NCI-H2107 treated with DMSO at 0.1 percent for 48 hours (cell line): ENCODE measurements at regions not wholly inside any gene's neighbourhood (a gene's known extent, or its start where the extent isn't known, plus 50 kb on each side); places are given as distances from the start of the nearest gene placed in this dataset.

Source experiments
- DNase-seq: peaks from one replicate; lab custom pipeline; 2025; ENCODE audit not compliant: unreplicated experiment; lab: John Stamatoyannopoulos, UW

- DNase-seq: no peak
These were observed 155.1 kb upstream of the RAI14 start for GRCh38 chr5:34501016-34501415.

DNA sequence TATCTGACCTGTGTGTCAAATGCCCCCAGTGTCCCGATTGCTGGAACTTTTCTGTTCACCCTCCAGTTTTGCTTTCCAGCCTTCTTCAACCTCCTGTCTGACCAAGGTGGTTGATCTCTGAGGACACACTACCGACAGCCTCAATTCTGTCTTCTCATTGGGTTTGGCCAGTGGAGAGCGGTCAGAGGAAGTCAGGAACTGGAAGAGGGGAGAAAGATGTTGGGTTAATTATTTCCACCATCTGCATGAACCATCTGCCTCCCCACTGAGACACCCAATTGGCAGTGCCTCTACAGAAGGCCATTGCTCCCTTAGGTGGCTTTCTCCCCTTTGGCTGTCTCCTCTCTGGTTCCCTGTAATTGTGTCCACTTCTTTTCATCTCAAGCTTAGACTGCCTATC, 154.3 kb upstream of the RAI14 start:
- no peak for DNase-seq

DNA sequence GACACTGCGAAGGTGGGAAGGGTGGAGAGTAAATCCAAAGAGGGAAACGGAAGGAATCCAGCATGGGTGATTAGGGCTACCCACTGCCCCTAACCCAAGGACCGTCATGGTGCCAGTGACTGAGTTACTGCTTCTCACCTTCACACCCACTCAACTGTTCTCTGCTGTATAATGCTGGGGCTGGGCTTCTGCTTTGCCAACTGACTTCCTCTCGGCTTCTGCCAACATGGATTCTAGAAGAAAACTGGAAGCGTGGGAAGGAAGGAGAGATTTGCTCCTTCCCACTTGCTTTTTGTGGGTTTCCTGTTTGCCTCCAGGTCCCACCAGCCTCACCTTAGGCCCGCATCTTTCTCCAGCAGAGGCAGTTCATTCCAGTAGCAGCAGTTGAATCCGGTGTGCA, 153.5 kb upstream of the RAI14 start:
- no peak for DNase-seq

- no peak for DNase-seq
These were observed 152.5 kb upstream of the RAI14 start for GRCh38 chr5:34503379-34504253.

DNA sequence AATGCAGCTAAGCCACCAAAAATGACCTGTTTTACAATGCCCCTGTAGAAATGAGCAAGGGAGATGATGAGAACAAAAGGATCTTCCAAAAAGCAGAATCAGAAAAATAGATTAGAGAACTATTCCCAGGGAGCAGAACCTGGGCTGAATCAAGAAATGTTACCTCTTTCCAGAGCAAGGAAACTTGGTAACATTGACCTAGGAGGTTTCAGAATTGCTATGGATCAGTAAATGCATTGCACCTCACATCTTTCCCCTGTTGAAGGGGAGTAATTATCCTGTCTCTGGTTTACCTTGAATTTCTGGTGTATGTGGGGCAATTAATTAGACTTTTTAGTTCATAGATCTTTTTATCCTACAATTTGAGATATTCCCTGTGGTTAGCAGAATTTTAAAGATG, 151.2 kb upstream of the RAI14 start:
- DNase-seq: no peak

GRCh38 chr5:34505731-34506130, 150.4 kb upstream of the RAI14 start:
- DNase-seq: no peak

- no peak for DNase-seq
These were observed 148.2 kb upstream of the RAI14 start for GRCh38 chr5:34507933-34508332.

GRCh38 chr5:34509392-34509791, 146.7 kb upstream of the RAI14 start:
- no peak for DNase-seq

- DNase-seq: no peak
These were observed 146.1 kb upstream of the RAI14 start for GRCh38 chr5:34510002-34510401.

DNA sequence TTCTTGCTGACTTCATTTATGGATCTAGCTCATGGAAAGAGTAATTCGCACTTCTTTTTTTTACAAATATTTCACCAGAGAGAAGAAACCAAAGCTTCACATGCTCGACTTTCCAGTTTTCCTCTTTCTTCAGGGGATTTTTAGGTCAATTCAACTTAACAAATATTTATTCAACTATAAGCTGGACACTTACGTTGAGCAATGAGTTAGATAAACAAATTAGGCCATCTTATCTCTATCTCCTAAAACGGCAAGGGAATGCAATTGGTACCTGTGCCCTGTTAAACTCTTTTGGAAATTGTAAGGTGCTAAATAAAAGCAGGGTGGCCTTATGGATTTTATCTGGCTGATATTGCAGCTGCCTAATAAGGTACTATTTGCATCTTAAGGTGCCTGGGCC, 145.1 kb upstream of the RAI14 start:
- DNase-seq: no peak

- no peak for DNase-seq
These were observed 144.6 kb upstream of the RAI14 start for GRCh38 chr5:34511481-34511880.

- no peak for DNase-seq
These were observed 144.2 kb upstream of the RAI14 start for GRCh38 chr5:34511915-34512314.

- no peak for DNase-seq
These were observed 140.0 kb upstream of the RAI14 start for GRCh38 chr5:34516166-34516565.

DNA sequence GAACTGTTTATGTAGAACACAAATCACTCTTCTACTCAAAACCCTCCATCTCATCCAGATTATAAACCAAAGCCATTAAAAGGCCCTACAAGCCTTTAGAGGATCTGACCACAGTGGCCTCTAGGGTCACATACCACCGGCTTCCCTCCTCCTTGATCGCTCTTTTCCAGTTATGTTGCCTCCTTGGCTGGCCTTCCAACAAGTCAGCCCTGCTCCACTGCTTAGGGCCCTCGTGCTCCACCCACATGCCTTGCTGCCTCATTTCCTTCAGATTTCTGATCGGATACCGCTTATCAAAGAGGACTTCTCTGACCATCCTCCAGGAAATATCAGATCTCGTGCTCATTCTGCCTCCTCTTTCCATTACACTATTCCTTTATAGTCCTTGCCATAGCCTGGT, 139.4 kb upstream of the RAI14 start:
- no peak for DNase-seq

- DNase-seq: no peak
These were observed 138.9 kb upstream of the RAI14 start for GRCh38 chr5:34517249-34517648.

DNA sequence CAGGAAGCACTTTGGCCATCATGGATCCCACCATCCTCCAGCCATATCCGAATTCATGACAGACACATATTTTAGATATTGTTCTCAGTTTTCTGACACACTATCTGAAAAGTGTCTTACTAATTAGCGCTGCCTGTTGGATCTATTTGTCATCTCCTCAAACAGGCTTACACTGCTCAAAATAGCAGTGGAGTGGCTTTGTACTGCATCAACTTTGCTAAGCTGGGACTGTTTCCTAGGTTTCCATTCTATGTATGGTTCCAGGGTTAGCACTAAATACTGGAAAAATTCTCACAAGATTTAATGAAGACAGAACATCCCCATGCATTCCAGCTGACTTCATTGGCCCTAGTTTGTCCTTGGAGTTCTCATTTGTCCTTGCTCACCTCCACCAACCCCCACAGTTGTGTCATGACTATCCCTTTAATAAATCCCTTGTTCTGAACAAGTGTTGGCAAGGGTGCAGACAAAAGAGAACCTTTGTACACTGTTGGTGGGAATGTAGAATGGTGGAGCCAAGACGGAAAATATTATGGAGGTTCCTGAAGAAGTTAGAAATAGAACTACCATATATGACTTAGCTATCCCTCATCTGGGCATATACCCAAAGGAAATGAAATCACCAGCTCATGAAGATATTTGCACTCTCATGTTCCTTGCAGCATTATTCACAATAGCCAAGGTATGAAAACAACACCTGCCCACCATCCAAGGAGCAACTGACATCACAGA, 136.5 kb upstream of the RAI14 start:
- DNase-seq: no peak

GRCh38 chr5:34521628-34522290, 134.4 kb upstream of the RAI14 start:
- no peak for DNase-seq

- DNase-seq: peak; percentile 27
These were observed 133.3 kb upstream of the RAI14 start for GRCh38 chr5:34522599-34523386.

GRCh38 chr5:34523387-34523726, 132.8 kb upstream of the RAI14 start:
- DNase-seq: no peak

DNA sequence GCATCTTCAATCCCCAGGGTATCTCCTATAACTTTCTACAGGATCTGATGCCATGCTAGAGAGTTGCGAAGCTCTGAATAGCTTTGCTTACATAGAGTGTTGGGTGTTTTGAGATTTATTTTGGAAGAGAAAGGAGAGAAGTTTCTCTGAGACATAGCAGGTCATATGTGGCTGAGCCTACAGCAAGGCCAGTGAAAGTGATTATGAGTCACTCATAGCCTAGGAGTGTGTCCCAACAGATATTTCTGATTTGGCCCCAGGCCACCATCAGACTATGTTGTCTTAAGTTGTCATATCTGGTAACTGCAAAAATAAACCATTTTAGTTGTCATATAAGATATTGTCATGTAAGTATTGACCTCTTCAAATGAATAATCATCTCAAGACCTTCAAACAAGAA, 132.0 kb upstream of the RAI14 start:
- no peak for DNase-seq

DNA sequence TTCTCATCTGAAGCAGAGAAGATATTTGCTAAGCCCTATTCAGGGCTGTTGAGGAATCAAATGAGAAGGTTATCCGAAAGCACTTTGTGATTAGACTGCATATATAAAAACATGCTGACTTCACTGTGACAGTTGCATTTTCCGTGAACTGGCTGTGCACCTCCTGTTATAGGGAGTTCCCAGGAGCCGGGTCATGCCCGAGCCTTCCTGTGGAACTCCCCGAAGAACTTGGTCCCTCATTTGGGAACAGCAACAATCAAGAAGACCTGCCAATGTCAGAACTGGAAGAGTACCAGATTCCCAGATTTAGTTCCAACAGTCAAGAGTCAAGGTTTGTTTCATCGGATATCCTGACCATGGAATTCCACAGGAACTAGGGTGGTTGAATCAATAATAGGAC, 130.4 kb upstream of the RAI14 start:
- no peak for DNase-seq
